CD4-positive, alpha-beta memory T cell (primary cell): ENCODE measurements at regions not wholly inside any gene's neighbourhood (a gene's known extent, or its start where the extent isn't known, plus 50 kb on each side); places are given as distances from the start of the nearest gene placed in this dataset.

Experiments used
- CTCF ChIA-PET: fragments of 350-600 bp; sonication (Branson Sonifier 250); formaldehyde crosslinking; loops from one replicate; lab custom pipeline; 2021; ENCODE audit warnings: inconsistent platforms; ENCODE audit not compliant: partially characterized antibody; lab: Charles Lee
- POLR2A ChIA-PET: fragments of 350-600 bp; sonication (Branson Sonifier 250); formaldehyde crosslinking; loops from one replicate; lab custom pipeline; 2021; ENCODE audit not compliant: partially characterized antibody; lab: Charles Lee
- DNase-seq, 5 donors: peaks; one replicate each; pipeline versions ENCODE4 v3.0.0 to v3.0.0-alpha.2; 2020 to 2022; ENCODE audit warnings: mixed read lengths in 1 of 5
- H3K27ac ChIP-seq: one replicate; pipeline ENCODE4 v1.7.0; 2013; ENCODE audit warnings: low read depth, low read length
- H3K27me3 ChIP-seq: 2 replicates; pipeline ENCODE4 v1.7.0; 2013; ENCODE audit warnings: mild to moderate bottlenecking, low read length, moderate library complexity; ENCODE audit not compliant: insufficient read depth
- H3K36me3 ChIP-seq: 2 replicates; pipeline ENCODE4 v1.7.0; 2013; ENCODE audit warnings: mild to moderate bottlenecking, low read length, moderate library complexity; ENCODE audit not compliant: insufficient read depth
- H3K4me1 ChIP-seq: 2 replicates; pipeline ENCODE4 v1.7.0; 2013; ENCODE audit warnings: mild to moderate bottlenecking, low read length, moderate library complexity; ENCODE audit not compliant: insufficient read depth
- H3K4me3 ChIP-seq, 2 donors: one replicate each; pipeline ENCODE4 v1.7.0; 2013; ENCODE audit warnings: low read length in 2 of 2, mild to moderate bottlenecking in 1 of 2
- H3K9me3 ChIP-seq, 2 donors: one replicate each; pipeline ENCODE4 v1.7.0; 2013; ENCODE audit warnings: low read length in 2 of 2, control low read depth in 1 of 2; ENCODE audit not compliant: control insufficient read depth in 1 of 2
- H3K27ac Mint-ChIP-seq, 7 donors: one replicate each; pipeline ENCODE4 v1.8.0; 2020 to 2021; ENCODE audit warnings: mixed read lengths in 7 of 7, mild to moderate bottlenecking in 6 of 7, inconsistent platforms in 3 of 7, moderate library complexity in 3 of 7
- H3K27me3 Mint-ChIP-seq, 2 donors: one replicate each; pipeline ENCODE4 v1.8.0; 2020 to 2021; ENCODE audit warnings: mixed read lengths in 2 of 2
- H3K36me3 Mint-ChIP-seq, 2 donors: one replicate each; pipeline ENCODE4 v1.8.0; 2020 to 2021; ENCODE audit warnings: mixed read lengths in 2 of 2, inconsistent platforms in 1 of 2, mild to moderate bottlenecking in 1 of 2
- H3K4me1 Mint-ChIP-seq, 4 donors: one replicate each; pipeline ENCODE4 v1.8.0; 2020 to 2021; ENCODE audit warnings: mixed read lengths in 4 of 4, mild to moderate bottlenecking in 1 of 4
- H3K4me3 Mint-ChIP-seq, 8 donors: one replicate each; pipeline ENCODE4 v1.8.0; 2020 to 2021; ENCODE audit warnings: mixed read lengths in 8 of 8, mild to moderate bottlenecking in 7 of 8, moderate library complexity in 6 of 8, inconsistent platforms in 3 of 8
- H3K9me3 Mint-ChIP-seq, 8 donors: one replicate each; pipeline ENCODE4 v1.8.0; 2020 to 2021; ENCODE audit warnings: mixed read lengths in 8 of 8, mild to moderate bottlenecking in 5 of 8, inconsistent platforms in 3 of 8, moderate library complexity in 1 of 8
- intact Hi-C: fragments of 100-400 bp; cut with micrococcal nuclease; formaldehyde crosslinking; loops from one replicate; pipeline ENCODE4 v1.15.1; 2023

DNA sequence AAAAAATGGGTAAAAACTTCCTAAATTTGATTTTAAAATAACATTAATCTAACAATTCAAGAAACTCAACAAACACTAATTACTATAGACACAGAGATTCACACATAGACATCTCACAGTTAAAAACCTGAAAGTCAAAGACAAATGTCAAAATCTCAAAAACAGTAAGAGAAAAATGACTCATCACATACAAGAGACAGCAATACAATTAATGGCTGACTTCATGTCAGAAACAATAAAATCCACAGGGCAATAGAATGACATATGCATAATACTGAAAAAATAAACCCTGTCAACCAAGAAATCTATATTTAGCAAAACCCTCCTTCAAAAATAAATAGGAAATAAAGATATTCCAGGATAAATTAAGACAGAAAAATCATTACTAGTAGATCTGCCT lies 200.4 kb downstream of the CEMIP2 start:
- no peak overlapping the region for H3K27ac ChIP-seq
- no peak overlapping the region for H3K4me3 ChIP-seq
- peaks cover 0 to 4% (median 0%) of the 10 kb centered on the region in 8 donors for H3K9me3 Mint-ChIP-seq
- no peaks in the 10 kb centered on the region for H3K9me3 ChIP-seq
- H3K4me1 ChIP-seq = no peaks in the 10 kb centered on the region
- ChIA-PET POLR2A (no interaction called here), CTCF (no interaction called here)
- H3K4me1 Mint-ChIP-seq = peaks cover 0 to 6% (median 4%) of the 10 kb centered on the region in 4 donors
- H3K4me3 Mint-ChIP-seq = no peak overlapping the region
- H3K27me3 Mint-ChIP-seq = peaks cover 10 to 19% of the 10 kb centered on the region in 2 donors
- intact Hi-C loops = no loop called here
- no peak for DNase-seq
- H3K36me3 Mint-ChIP-seq = no peaks in the 10 kb centered on the region
- no peaks in the 10 kb centered on the region for H3K36me3 ChIP-seq
- no peak overlapping the region for H3K27ac Mint-ChIP-seq
- no peaks in the 10 kb centered on the region for H3K27me3 ChIP-seq

DNA sequence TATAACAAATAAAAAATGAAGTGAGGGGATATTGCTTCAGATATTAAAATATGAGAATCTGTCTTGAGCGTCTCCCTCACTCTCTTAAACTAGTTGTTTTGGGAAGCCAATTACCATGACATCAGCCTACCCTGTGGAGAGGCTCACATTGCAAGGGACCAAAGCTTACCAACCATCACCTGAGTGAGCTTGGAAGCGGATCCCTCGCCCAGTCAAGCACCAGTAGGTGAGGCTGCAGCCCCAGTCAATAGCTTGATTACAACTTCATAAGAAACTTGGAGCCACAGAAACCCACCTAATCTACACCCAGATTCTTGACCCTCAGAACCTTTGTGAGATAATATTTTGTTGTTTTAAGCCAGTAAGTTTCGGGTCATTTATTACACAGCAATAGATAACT lies 206.2 kb downstream of the CEMIP2 start:
- no peaks in the 10 kb centered on the region for H3K4me1 ChIP-seq
- no peaks in the 10 kb centered on the region for H3K9me3 ChIP-seq
- H3K27ac ChIP-seq = no peak overlapping the region
- H3K4me1 Mint-ChIP-seq = no peaks in the 10 kb centered on the region
- peaks cover 0 to 2% (median 0%) of the 10 kb centered on the region in 8 donors for H3K9me3 Mint-ChIP-seq
- H3K27me3 Mint-ChIP-seq = peaks cover 23 to 29% of the 10 kb centered on the region in 2 donors
- POLR2A ChIA-PET = no interaction called here
- intact Hi-C loops = no loop called here
- no peak overlapping the region for H3K4me3 Mint-ChIP-seq
- H3K27ac Mint-ChIP-seq = no peak overlapping the region
- CTCF ChIA-PET = no interaction called here
- H3K36me3 Mint-ChIP-seq = no peaks in the 10 kb centered on the region
- no peak overlapping the region for H3K4me3 ChIP-seq
- no peaks in the 10 kb centered on the region for H3K27me3 ChIP-seq
- H3K36me3 ChIP-seq = no peaks in the 10 kb centered on the region
- DNase-seq = no peak

DNA sequence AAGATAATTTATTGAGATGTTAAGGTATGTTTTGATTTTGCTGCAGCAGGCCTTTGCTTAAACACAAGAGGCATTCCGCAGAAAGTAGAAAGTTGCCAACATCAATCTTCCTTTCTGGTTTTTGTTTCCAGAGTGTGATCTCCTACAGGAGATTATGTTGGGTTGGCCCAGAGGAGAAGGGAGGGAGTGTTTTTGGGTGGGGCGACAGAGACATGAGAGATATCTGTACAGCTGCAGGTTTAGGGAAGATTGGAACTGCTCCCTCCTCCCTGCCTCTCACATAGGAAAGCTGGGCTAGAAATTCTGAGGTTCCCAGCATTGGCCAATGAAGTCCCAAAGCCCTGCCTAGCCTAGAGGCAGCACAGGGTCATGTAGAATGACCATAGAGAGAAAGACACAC lies 211.0 kb downstream of the CEMIP2 start:
- Mint-ChIP-seq H3K9me3 (peaks cover 0 to 2% (median 0%) of the 10 kb centered on the region in 8 donors), H3K4me1 (peaks cover 0 to 2% (median 0%) of the 10 kb centered on the region in 4 donors), H3K4me3 (no peak overlapping the region), H3K36me3 (no peaks in the 10 kb centered on the region), H3K27me3 (peaks cover 13 to 23% of the 10 kb centered on the region in 2 donors), H3K27ac (no peak overlapping the region)
- H3K27me3 ChIP-seq = no peaks in the 10 kb centered on the region
- no peak overlapping the region for H3K27ac ChIP-seq
- DNase-seq = no peak
- H3K9me3 ChIP-seq = no peaks in the 10 kb centered on the region
- H3K4me3 ChIP-seq = no peak overlapping the region
- intact Hi-C loops = no loop called here
- ChIA-PET POLR2A (no interaction called here), CTCF (no interaction called here)
- no peaks in the 10 kb centered on the region for H3K36me3 ChIP-seq
- no peaks in the 10 kb centered on the region for H3K4me1 ChIP-seq

DNA sequence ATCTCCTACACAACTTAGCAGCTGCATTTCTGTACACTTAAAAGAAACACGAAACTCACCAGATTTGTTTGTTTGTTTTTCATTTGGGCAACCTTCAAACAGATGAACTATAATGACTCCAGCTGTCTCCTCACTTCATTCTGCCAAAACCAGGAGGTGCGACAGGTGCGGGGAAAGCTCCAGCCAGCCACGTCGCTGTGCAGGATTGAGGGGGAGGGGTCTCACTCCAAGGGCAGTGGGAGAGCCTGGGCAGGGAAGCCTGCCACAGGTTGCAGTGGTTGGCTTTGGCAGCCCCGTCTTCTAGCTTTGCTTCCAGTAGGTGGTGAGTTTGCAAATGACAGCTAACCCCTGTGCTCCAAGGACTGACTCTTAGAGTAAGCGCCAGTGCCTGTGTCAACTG lies 215.8 kb downstream of the CEMIP2 start:
- no peaks in the 10 kb centered on the region for H3K9me3 Mint-ChIP-seq
- peaks cover 17 to 29% of the 10 kb centered on the region in 2 donors for H3K27me3 Mint-ChIP-seq
- peaks cover 0 to 4% (median 0%) of the 10 kb centered on the region in 4 donors for H3K4me1 Mint-ChIP-seq
- Histone ChIP-seq H3K4me1 (no peaks in the 10 kb centered on the region), H3K36me3 (no peaks in the 10 kb centered on the region), H3K9me3 (no peaks in the 10 kb centered on the region), H3K27ac (no peak overlapping the region), H3K27me3 (no peaks in the 10 kb centered on the region), H3K4me3 (no peak overlapping the region)
- POLR2A ChIA-PET = no interaction called here
- CTCF ChIA-PET = no interaction called here
- intact Hi-C loops = no loop called here
- no peak for DNase-seq
- H3K36me3 Mint-ChIP-seq = no peaks in the 10 kb centered on the region
- no peak overlapping the region for H3K4me3 Mint-ChIP-seq
- H3K27ac Mint-ChIP-seq = no peak overlapping the region

DNA sequence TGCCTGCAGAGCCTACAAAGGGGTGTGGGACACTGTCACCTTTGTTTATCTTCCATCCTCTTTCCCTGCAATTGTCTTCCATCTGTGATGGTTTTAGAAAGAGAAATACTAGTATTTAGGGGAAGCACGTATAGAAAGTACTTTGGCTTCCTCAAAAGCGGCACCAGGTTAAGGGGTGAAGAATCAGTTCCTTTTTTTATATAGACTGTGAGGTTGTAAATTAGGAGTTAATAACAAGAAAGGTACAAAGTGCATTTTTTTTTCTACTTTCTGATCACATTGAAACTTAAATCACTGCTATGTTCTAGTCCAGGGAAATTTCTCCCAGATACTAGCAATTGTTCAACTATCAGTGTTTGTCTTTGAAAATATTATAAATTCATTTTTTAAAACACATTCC lies 219.3 kb downstream of the CEMIP2 start:
- Histone ChIP-seq H3K27ac (no peak overlapping the region), H3K27me3 (no peaks in the 10 kb centered on the region), H3K4me1 (no peaks in the 10 kb centered on the region), H3K36me3 (no peaks in the 10 kb centered on the region), H3K9me3 (no peaks in the 10 kb centered on the region), H3K4me3 (no peak overlapping the region)
- POLR2A ChIA-PET = no interaction called here
- H3K27me3 Mint-ChIP-seq = peaks cover 18 to 27% of the 10 kb centered on the region in 2 donors
- DNase-seq = no peak
- CTCF ChIA-PET = no interaction called here
- H3K27ac Mint-ChIP-seq = no peak overlapping the region
- H3K4me1 Mint-ChIP-seq = peaks cover 0 to 4% (median 0%) of the 10 kb centered on the region in 4 donors
- intact Hi-C loops = no loop called here
- H3K4me3 Mint-ChIP-seq = no peak overlapping the region
- no peaks in the 10 kb centered on the region for H3K9me3 Mint-ChIP-seq
- no peaks in the 10 kb centered on the region for H3K36me3 Mint-ChIP-seq

DNA sequence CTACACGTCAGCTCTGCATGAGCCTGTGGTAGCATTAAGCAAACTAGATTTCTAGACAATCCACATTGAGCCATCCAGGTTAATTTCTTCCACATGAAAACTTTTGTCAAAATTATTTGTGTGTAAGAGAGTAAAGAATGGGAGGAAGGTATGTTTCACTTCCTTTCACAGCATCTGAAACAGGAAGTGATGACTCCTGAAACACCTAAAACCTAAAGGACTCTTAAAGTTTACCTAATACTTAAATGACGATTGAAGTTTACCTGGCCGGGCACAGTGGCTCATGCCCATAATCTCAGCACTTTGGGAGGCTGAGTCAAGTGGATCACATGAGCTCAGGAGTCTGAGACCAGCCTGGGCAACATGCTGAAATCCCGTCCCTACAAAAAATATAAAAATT lies 223.8 kb downstream of the CEMIP2 start:
- Mint-ChIP-seq H3K36me3 (no peaks in the 10 kb centered on the region), H3K9me3 (no peaks in the 10 kb centered on the region), H3K4me1 (no peaks in the 10 kb centered on the region), H3K27ac (no peak overlapping the region), H3K27me3 (peaks cover 8 to 20% of the 10 kb centered on the region in 2 donors), H3K4me3 (no peak overlapping the region)
- DNase-seq = no peak
- ChIA-PET CTCF (no interaction called here), POLR2A (no interaction called here)
- no peaks in the 10 kb centered on the region for H3K9me3 ChIP-seq
- no peaks in the 10 kb centered on the region for H3K27me3 ChIP-seq
- H3K27ac ChIP-seq = no peak overlapping the region
- H3K4me1 ChIP-seq = no peaks in the 10 kb centered on the region
- intact Hi-C loops = no loop called here
- H3K36me3 ChIP-seq = no peaks in the 10 kb centered on the region
- no peak overlapping the region for H3K4me3 ChIP-seq

DNA sequence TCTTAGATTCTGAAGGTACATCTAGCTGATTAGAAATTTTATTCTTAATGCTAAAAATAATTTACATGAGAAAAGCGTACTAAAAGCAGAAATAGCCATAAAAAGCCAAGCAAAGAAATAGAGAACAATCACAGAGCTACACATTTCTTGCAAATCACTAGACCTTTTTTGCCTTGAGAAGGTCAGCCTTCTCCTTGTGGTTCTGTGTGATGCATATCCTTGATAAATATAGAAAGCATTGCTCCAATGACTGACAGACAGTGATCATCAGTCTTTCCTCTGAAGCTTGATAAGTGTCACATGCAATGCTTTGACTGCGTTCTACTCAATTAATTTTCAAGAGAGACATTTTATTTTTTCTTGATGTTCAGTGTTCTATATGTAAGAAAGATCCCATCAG lies 226.9 kb downstream of the CEMIP2 start:
- no peaks in the 10 kb centered on the region for H3K36me3 ChIP-seq
- H3K4me1 Mint-ChIP-seq = no peaks in the 10 kb centered on the region
- POLR2A ChIA-PET = no interaction called here
- no peaks in the 10 kb centered on the region for H3K9me3 Mint-ChIP-seq
- H3K27me3 ChIP-seq = no peaks in the 10 kb centered on the region
- no peaks in the 10 kb centered on the region for H3K36me3 Mint-ChIP-seq
- DNase-seq = no peak
- CTCF ChIA-PET = no interaction called here
- intact Hi-C loops = no loop called here
- peaks cover 5 to 10% of the 10 kb centered on the region in 2 donors for H3K27me3 Mint-ChIP-seq
- no peaks in the 10 kb centered on the region for H3K9me3 ChIP-seq
- H3K4me3 ChIP-seq = no peak overlapping the region
- H3K27ac ChIP-seq = no peak overlapping the region
- H3K4me3 Mint-ChIP-seq = no peak overlapping the region
- no peaks in the 10 kb centered on the region for H3K4me1 ChIP-seq
- H3K27ac Mint-ChIP-seq = no peak overlapping the region
